HepG2 (cell line): ENCODE measurements at regions not wholly inside any gene's neighbourhood (a gene's known extent, or its start where the extent isn't known, plus 50 kb on each side); places are given as distances from the start of the nearest gene placed in this dataset.

ENCODE experiments used
- AKAP8 ChIP-seq: sonication (generic); formaldehyde crosslinking; IDR thresholded peaks from 2 replicates; pipeline ENCODE4 v1.5.1; 2020; ENCODE audit warnings: mild to moderate bottlenecking, missing genetic modification reagents
- FOSL2 ChIP-seq: sonication (generic); formaldehyde crosslinking; IDR thresholded peaks from 2 replicates; pipeline ENCODE4 v1.4.0; 2020; ENCODE audit warnings: missing genetic modification reagents
- KDM2A ChIP-seq: sonication (generic); formaldehyde crosslinking; IDR thresholded peaks from 2 replicates; pipeline ENCODE4 v1.4.0; 2020; ENCODE audit warnings: low read depth, missing genetic modification reagents, borderline replicate concordance
- MAFG ChIP-seq: sonication (generic); formaldehyde crosslinking; IDR thresholded peaks from 2 replicates; pipeline ENCODE4 v1.5.1; 2020; ENCODE audit warnings: mild to moderate bottlenecking, missing genetic modification reagents
- MYC ChIP-seq: sonication (generic); formaldehyde crosslinking; IDR thresholded peaks from 2 replicates; pipeline ENCODE4 v1.9.0; 2021; ENCODE audit warnings: missing genetic modification reagents, borderline replicate concordance
- POGK ChIP-seq: sonication (generic); formaldehyde crosslinking; conservative IDR thresholded peaks from 2 replicates; pipeline ENCODE4 v1.8.0; 2022; ENCODE audit warnings: mild to moderate bottlenecking, moderate library complexity, missing genetic modification reagents
- PRDM4 ChIP-seq: sonication (generic); formaldehyde crosslinking; IDR thresholded peaks from 2 replicates; pipeline ENCODE4 v1.9.0; 2021; ENCODE audit warnings: missing genetic modification reagents, borderline replicate concordance
- REST ChIP-seq, 2 experiments: IDR thresholded peaks; 2 replicates each; pipeline ENCODE4 v1.6.1; 2011 to 2012; ENCODE audit warnings: low read length in 2 of 2, borderline replicate concordance in 1 of 2, low read depth in 1 of 2, mild to moderate bottlenecking in 1 of 2, moderate library complexity in 1 of 2
- TCF7L2 ChIP-seq: IDR thresholded peaks from 2 replicates; pipeline ENCODE4 v1.6.1; 2011; ENCODE audit warnings: mild to moderate bottlenecking, low read depth, low read length, moderate library complexity
- ZBTB49 ChIP-seq: sonication (generic); formaldehyde crosslinking; IDR thresholded peaks from 2 replicates; pipeline ENCODE4 v1.4.0; 2020; ENCODE audit warnings: missing genetic modification reagents, borderline replicate concordance
- ZFP90 ChIP-seq: sonication (generic); formaldehyde crosslinking; IDR thresholded peaks from 2 replicates; pipeline ENCODE4 v1.8.0; 2022; ENCODE audit warnings: missing genetic modification reagents, mild to moderate bottlenecking, inconsistent platforms, borderline replicate concordance
- ZKSCAN5 ChIP-seq: sonication (generic); formaldehyde crosslinking; IDR thresholded peaks from 2 replicates; pipeline ENCODE4 v1.5.1; 2020; ENCODE audit warnings: mild to moderate bottlenecking, missing genetic modification reagents
- ZNF225 ChIP-seq: sonication (generic); formaldehyde crosslinking; IDR thresholded peaks from 2 replicates; pipeline ENCODE4 v1.4.0; 2020; ENCODE audit warnings: mild to moderate bottlenecking, missing genetic modification reagents
- ZNF337 ChIP-seq: sonication (generic); formaldehyde crosslinking; IDR thresholded peaks from 2 replicates; pipeline ENCODE4 v1.5.1; 2020; ENCODE audit warnings: missing genetic modification reagents, low read depth, mild to moderate bottlenecking, borderline replicate concordance
- ZNF451 ChIP-seq: sonication (generic); formaldehyde crosslinking; IDR thresholded peaks from 2 replicates; pipeline ENCODE4 v1.5.0; 2020; ENCODE audit warnings: mild to moderate bottlenecking, missing genetic modification reagents
- ZNF768 ChIP-seq: sonication (generic); formaldehyde crosslinking; IDR thresholded peaks from 2 replicates; pipeline ENCODE4 v1.4.0; 2020; ENCODE audit warnings: missing genetic modification reagents
- ZNF781 ChIP-seq: sonication (generic); formaldehyde crosslinking; IDR thresholded peaks from 2 replicates; pipeline ENCODE4 v1.5.1; 2020; ENCODE audit warnings: borderline replicate concordance, mild to moderate bottlenecking, missing genetic modification reagents; ENCODE audit errors: not compliant biosample characterization

GRCh38 chr2:42925742-42926433 is 133.5 kb upstream of the HAAO start (continued):
- TF ChIP-seq REST (IDR thresholded peaks at IDR 0.05; ENCODE audit: borderline replicate concordance in 1 of 2, low read depth in 1 of 2, low read length in 2 of 2), result no peak
- TF ChIP-seq ZNF768 (CRISPR knock-in tag), result peak; percentile 45; the same call in 1 of the 2 replicates
- no peak for TF ChIP-seq ZNF451 (CRISPR knock-in tag)
- no peak for TF ChIP-seq PRDM4 (CRISPR knock-in tag)
- TF ChIP-seq ZNF225, result no peak; the same call in 1 of the 2 replicates
- 0 out of 2 replicates have a peak, but pooled peaks have one; percentile 6 for TF ChIP-seq MYC
- no peak for TF ChIP-seq ZBTB49 (CRISPR knock-in tag)
- TF ChIP-seq AKAP8, result 0 out of 2 replicates have a peak, but pooled peaks have one; percentile 22
- no peak for TF ChIP-seq TCF7L2
- 0 out of 2 replicates have a peak, but pooled peaks have one; percentile 3 for TF ChIP-seq FOSL2 (CRISPR knock-in tag)
- no peak for TF ChIP-seq ZKSCAN5 (CRISPR knock-in tag)
- TF ChIP-seq POGK, result 0 out of 2 replicates have a peak, but pooled peaks have one; percentile 2
- TF ChIP-seq ZNF781 (CRISPR knock-in tag), result no peak
- TF ChIP-seq ZFP90 (CRISPR knock-in tag), result no peak; the same call in 1 of the 2 replicates
- TF ChIP-seq MAFG, result 0 out of 2 replicates have a peak, but pooled peaks have one; percentile 46
- no peak for TF ChIP-seq KDM2A (CRISPR knock-in tag)
- TF ChIP-seq ZNF337, result peak; percentile 88; the same call in 1 of the 2 replicates
